OCI-LY1 (cell line): ENCODE measurements at regions not wholly inside any gene's neighbourhood (a gene's known extent, or its start where the extent isn't known, plus 50 kb on each side); places are given as distances from the start of the nearest gene placed in this dataset.

ENCODE experiments used
- EZH2 ChIP-seq: fragments of 200-600 bp; sonication (generic), shearing (Covaris generic); IDR thresholded peaks from 2 replicates; pipeline ENCODE4 v1.8.0; 2017; ENCODE audit warnings: borderline replicate concordance, mixed run types, mild to moderate bottlenecking, antibody characterized with exemption, low read length, moderate library complexity, mixed read lengths
- TF ChIP-seq, protein P1 (sequence below): fragments of 200-600 bp; sonication (generic), shearing (Covaris generic); IDR thresholded peaks from 2 replicates; pipeline ENCODE4 v1.5.1; 2017; ENCODE audit warnings: mild to moderate bottlenecking, antibody characterized with exemption, low read length, moderate library complexity, mixed read lengths

DNA sequence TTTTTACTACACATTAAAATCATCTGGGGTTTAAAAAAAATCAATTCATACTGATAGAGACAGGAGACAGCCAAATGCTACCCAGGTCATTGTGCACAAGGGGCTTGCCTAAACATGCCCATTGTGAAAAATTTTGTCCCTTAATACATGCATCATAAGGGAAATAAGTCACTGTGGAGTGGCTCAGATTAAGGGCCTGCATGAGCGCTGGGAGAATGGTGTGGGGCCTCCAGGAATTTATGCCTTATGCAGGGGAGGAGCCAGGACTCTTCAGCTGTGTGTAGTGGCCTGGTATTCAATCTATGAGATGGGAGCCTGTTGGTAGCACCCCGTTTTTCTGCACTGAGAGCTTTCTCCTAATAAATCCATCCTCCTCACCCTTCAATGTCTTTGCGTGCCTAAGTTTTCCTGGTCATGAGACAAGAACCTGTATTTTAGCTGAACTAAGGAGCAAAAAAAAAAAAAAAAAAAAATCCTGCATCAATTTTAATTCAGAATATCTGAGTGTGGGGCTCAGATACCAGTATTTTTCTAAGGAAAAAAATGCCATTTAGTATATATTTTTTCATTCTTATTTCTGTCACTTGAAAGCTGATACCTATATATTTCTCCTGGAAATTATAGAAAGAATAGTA lies 997.6 kb upstream of the ATXN8OS start:
- TF ChIP-seq, protein P1, sequence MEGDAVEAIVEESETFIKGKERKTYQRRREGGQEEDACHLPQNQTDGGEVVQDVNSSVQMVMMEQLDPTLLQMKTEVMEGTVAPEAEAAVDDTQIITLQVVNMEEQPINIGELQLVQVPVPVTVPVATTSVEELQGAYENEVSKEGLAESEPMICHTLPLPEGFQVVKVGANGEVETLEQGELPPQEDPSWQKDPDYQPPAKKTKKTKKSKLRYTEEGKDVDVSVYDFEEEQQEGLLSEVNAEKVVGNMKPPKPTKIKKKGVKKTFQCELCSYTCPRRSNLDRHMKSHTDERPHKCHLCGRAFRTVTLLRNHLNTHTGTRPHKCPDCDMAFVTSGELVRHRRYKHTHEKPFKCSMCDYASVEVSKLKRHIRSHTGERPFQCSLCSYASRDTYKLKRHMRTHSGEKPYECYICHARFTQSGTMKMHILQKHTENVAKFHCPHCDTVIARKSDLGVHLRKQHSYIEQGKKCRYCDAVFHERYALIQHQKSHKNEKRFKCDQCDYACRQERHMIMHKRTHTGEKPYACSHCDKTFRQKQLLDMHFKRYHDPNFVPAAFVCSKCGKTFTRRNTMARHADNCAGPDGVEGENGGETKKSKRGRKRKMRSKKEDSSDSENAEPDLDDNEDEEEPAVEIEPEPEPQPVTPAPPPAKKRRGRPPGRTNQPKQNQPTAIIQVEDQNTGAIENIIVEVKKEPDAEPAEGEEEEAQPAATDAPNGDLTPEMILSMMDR, result no peak
- no peak for TF ChIP-seq EZH2
